ENCODE measurements at regions not wholly inside any gene's neighbourhood (a gene's known extent, or its start where the extent isn't known, plus 50 kb on each side); places are given as distances from the start of the nearest gene placed in this dataset.

DNA sequence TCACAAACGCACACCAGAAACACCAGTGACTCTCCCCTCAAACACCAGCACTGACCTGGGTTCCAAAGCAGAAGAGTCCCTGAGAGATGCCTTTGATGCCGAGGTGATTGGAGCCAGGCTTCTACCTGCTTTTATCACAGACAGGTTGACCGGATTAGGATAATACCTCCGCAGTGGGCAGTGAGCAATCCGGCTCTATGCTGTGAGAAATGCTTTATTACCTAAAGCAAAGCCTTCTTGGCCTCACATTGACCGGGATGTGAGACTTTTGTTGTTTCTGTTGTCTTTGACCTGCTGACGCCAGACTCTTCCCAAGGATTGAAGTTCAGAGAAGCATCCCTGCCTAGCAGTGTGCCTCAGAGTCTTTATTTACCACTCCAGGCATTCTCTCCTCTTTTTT lies 320.3 kb upstream of the CLINT1 start:
- no peak overlapping the region for H3K4me3 ChIP-seq (ENCODE audit: low read depth, low read length)
- TF ChIP-seq, protein P1, sequence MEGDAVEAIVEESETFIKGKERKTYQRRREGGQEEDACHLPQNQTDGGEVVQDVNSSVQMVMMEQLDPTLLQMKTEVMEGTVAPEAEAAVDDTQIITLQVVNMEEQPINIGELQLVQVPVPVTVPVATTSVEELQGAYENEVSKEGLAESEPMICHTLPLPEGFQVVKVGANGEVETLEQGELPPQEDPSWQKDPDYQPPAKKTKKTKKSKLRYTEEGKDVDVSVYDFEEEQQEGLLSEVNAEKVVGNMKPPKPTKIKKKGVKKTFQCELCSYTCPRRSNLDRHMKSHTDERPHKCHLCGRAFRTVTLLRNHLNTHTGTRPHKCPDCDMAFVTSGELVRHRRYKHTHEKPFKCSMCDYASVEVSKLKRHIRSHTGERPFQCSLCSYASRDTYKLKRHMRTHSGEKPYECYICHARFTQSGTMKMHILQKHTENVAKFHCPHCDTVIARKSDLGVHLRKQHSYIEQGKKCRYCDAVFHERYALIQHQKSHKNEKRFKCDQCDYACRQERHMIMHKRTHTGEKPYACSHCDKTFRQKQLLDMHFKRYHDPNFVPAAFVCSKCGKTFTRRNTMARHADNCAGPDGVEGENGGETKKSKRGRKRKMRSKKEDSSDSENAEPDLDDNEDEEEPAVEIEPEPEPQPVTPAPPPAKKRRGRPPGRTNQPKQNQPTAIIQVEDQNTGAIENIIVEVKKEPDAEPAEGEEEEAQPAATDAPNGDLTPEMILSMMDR (conservative IDR thresholded peaks at IDR 0.05; ENCODE audit: low read depth, low read length), result no peak
- DNase-seq (ENCODE audit: low read depth), result no peak

DNA sequence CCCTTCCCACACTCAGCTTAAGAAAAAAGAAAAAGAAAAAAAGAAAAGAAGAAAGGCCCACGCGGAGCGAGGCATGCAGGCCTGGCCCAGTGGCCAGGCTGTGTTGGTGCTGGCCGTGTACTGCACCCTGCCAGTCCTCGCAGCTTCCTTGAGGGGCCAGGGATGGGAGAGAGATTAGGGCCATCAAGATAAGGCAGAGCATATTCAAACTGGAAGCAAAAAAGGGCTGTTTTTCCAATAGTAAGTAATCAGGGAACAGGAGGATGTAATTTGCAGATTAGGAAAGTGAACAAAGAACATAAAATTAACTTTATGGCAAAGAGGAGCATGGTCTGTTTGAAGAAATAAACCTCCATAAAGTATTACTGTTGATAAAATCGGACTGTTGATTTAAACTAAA lies 319.6 kb upstream of the CLINT1 start:
- TF ChIP-seq, protein P1 (conservative IDR thresholded peaks at IDR 0.05; ENCODE audit: low read depth, low read length), result no peak
- DNase-seq (ENCODE audit: low read depth), result no peak
- H3K4me3 ChIP-seq (ENCODE audit: low read depth, low read length), result no peak overlapping the region

DNA sequence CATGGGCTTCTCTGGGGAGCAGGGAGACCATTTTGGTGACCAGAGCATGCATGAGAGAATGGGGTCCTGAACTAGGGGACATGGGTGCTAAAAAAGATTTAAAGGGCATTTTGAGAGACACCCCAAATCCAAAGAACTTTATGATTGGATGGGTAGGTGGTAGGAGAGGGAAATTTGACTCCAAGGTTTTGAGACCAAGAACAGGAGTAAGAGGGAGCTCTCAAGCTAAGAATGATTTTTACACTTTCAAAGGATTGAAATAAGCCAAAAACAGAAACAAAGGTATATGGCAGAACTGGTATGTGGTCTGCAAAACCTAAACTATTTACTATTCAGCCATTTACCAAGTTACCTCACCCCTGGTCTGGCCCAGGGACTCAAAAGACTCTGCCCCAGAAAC lies 318.2 kb upstream of the CLINT1 start:
- TF ChIP-seq, protein P1 (conservative IDR thresholded peaks at IDR 0.05; ENCODE audit: low read depth, low read length), result no peak
- H3K4me3 ChIP-seq (ENCODE audit: low read depth, low read length), result no peak overlapping the region
- DNase-seq (ENCODE audit: low read depth), result no peak

DNA sequence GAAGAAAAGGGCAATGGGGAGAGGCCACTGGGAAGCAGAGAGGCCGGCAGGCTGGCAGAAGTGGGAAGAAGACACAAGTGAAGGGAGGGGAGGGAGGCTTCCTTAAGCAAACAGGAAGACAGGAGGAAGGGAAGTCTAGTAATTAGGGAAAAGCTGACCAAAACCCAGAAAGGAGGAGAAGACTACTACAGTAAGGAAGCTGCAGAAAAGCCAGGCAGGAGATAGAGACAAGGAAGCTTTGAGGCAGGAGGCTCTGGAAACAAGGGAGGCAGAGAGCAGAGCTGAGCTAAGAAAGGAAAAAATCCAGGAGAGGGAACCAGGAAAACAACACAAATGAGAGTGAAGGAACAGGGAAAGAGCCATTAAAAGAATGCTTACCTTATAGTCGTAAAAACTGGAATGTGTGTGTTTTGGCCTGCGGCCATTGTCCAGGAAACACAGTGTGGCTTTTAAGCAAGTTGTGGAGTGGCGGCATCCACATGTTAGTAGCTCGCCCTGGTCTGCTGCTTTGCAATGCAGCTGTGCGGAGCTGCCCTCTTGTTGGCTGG lies 317.1 kb upstream of the CLINT1 start:
- DNase-seq (ENCODE audit: low read depth), result no peak
- TF ChIP-seq, protein P1 (conservative IDR thresholded peaks at IDR 0.05; ENCODE audit: low read depth, low read length), result no peak
- H3K4me3 ChIP-seq (ENCODE audit: low read depth, low read length), result no peak overlapping the region

DNA sequence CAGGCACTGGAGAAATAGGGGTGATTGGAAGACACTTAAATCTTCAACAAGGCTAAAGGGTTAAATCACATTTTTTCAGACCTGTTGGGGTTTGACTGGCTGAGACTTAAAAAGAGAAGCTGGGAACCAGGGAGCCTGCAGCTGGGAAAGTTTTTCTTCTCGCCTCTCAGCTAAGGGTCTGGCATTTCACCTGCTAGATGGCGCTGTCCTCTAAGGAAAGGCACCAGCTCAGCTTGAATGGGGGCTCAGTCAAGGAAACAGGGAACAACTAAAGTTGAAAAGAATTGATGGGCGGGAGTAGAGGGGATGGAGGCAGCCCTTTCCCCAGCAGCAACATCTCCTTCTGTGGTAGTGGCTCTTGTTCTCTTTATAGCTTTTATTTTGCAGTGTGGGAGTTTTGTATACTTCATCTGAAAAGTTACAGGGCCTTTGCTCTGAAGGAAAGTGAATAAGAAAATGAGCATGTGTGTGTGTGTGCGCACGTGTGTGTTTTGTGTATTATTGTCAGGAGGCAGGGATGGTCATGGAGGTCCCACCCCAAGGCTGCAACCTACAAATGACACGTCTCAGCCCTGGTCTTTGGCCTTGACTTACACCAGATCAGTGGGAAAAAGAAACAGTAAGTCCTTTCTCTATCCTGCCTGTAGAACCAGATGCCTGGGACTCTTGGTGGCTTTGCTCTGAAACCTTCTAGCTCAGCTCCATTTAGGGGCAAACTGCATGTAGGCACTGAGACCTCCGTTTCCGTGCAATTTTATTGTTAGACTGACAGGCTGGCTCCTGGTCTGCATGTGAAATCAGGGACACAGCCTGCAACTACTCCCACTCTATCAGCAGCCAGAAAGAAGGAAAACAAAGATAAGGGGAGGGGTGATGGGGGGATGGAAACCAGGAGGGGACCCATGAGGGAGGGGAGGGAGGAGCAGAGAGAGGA lies 316.2 kb upstream of the CLINT1 start:
- no peak overlapping the region for H3K4me3 ChIP-seq (ENCODE audit: low read depth, low read length)
- no peak for DNase-seq (ENCODE audit: low read depth)
- TF ChIP-seq, protein P1 (conservative IDR thresholded peaks at IDR 0.05; ENCODE audit: low read depth, low read length), result peak; percentile 94

DNA sequence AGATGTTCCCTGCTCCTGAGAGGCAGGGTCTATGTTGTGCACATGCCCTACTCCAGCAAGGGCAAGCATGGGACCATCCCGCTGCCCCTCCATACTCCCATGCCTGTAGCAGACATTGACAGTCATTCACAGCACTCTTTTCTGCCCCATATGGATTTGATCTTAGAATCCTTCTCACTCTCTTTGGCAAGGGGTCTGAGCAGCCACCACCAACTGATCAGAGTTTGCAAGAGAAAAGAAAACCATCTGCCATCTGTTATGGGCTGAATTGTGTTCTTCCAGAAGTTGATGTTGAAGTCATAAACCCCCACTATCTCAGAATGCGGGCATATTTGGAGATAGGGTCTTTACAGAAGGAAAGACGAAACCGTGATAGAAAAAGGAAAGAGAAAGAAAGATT lies 315.1 kb upstream of the CLINT1 start:
- no peak overlapping the region for H3K4me3 ChIP-seq (ENCODE audit: low read depth, low read length)
- TF ChIP-seq, protein P1 (conservative IDR thresholded peaks at IDR 0.05; ENCODE audit: low read depth, low read length), result no peak
- no peak for DNase-seq (ENCODE audit: low read depth)
